ENCODE measurements at regions not wholly inside any gene's neighbourhood (a gene's known extent, or its start where the extent isn't known, plus 50 kb on each side); places are given as distances from the start of the nearest gene placed in this dataset.

GRCh38 chr11:69904974-69905535 lies 85.8 kb upstream of the FGF3 start (continued):
- TF ChIP-seq, protein P1, sequence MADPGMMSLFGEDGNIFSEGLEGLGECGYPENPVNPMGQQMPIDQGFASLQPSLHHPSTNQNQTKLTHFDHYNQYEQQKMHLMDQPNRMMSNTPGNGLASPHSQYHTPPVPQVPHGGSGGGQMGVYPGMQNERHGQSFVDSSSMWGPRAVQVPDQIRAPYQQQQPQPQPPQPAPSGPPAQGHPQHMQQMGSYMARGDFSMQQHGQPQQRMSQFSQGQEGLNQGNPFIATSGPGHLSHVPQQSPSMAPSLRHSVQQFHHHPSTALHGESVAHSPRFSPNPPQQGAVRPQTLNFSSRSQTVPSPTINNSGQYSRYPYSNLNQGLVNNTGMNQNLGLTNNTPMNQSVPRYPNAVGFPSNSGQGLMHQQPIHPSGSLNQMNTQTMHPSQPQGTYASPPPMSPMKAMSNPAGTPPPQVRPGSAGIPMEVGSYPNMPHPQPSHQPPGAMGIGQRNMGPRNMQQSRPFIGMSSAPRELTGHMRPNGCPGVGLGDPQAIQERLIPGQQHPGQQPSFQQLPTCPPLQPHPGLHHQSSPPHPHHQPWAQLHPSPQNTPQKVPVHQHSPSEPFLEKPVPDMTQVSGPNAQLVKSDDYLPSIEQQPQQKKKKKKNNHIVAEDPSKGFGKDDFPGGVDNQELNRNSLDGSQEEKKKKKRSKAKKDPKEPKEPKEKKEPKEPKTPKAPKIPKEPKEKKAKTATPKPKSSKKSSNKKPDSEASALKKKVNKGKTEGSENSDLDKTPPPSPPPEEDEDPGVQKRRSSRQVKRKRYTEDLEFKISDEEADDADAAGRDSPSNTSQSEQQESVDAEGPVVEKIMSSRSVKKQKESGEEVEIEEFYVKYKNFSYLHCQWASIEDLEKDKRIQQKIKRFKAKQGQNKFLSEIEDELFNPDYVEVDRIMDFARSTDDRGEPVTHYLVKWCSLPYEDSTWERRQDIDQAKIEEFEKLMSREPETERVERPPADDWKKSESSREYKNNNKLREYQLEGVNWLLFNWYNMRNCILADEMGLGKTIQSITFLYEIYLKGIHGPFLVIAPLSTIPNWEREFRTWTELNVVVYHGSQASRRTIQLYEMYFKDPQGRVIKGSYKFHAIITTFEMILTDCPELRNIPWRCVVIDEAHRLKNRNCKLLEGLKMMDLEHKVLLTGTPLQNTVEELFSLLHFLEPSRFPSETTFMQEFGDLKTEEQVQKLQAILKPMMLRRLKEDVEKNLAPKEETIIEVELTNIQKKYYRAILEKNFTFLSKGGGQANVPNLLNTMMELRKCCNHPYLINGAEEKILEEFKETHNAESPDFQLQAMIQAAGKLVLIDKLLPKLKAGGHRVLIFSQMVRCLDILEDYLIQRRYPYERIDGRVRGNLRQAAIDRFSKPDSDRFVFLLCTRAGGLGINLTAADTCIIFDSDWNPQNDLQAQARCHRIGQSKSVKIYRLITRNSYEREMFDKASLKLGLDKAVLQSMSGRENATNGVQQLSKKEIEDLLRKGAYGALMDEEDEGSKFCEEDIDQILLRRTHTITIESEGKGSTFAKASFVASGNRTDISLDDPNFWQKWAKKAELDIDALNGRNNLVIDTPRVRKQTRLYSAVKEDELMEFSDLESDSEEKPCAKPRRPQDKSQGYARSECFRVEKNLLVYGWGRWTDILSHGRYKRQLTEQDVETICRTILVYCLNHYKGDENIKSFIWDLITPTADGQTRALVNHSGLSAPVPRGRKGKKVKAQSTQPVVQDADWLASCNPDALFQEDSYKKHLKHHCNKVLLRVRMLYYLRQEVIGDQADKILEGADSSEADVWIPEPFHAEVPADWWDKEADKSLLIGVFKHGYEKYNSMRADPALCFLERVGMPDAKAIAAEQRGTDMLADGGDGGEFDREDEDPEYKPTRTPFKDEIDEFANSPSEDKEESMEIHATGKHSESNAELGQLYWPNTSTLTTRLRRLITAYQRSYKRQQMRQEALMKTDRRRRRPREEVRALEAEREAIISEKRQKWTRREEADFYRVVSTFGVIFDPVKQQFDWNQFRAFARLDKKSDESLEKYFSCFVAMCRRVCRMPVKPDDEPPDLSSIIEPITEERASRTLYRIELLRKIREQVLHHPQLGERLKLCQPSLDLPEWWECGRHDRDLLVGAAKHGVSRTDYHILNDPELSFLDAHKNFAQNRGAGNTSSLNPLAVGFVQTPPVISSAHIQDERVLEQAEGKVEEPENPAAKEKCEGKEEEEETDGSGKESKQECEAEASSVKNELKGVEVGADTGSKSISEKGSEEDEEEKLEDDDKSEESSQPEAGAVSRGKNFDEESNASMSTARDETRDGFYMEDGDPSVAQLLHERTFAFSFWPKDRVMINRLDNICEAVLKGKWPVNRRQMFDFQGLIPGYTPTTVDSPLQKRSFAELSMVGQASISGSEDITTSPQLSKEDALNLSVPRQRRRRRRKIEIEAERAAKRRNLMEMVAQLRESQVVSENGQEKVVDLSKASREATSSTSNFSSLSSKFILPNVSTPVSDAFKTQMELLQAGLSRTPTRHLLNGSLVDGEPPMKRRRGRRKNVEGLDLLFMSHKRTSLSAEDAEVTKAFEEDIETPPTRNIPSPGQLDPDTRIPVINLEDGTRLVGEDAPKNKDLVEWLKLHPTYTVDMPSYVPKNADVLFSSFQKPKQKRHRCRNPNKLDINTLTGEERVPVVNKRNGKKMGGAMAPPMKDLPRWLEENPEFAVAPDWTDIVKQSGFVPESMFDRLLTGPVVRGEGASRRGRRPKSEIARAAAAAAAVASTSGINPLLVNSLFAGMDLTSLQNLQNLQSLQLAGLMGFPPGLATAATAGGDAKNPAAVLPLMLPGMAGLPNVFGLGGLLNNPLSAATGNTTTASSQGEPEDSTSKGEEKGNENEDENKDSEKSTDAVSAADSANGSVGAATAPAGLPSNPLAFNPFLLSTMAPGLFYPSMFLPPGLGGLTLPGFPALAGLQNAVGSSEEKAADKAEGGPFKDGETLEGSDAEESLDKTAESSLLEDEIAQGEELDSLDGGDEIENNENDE (IDR thresholded peaks at IDR 0.05; ENCODE audit: insufficient replicate concordance, low read length) = no peak
- TF ChIP-seq EGR1 (IDR thresholded peaks at IDR 0.05; ENCODE audit: borderline replicate concordance, low read depth, low read length) (no peak), PHF8 (conservative IDR thresholded peaks at IDR 0.05; ENCODE audit: low read depth, low read length) (no peak), SP2 (IDR thresholded peaks at IDR 0.05; ENCODE audit: low read length) (no peak), HDAC6 (IDR thresholded peaks at IDR 0.05; ENCODE audit: low read depth, low read length) (no peak), CHD2 (IDR thresholded peaks at IDR 0.05; ENCODE audit: low read length) (no peak), RXRA (IDR thresholded peaks at IDR 0.05; ENCODE audit: insufficient read depth, low read depth, low read length) (no peak), KDM4A (IDR thresholded peaks at IDR 0.05; ENCODE audit: low read depth, low read length, severe bottlenecking) (no peak), CEBPB (IDR thresholded peaks at IDR 0.05; ENCODE audit: low read depth, low read length) (no peak), EZH2 (IDR thresholded peaks at IDR 0.05; ENCODE audit: low read depth, low read length, severe bottlenecking) (no peak), ASH2L (IDR thresholded peaks at IDR 0.05; ENCODE audit: low read length) (no peak), TBP (IDR thresholded peaks at IDR 0.05; ENCODE audit: low read depth, low read length) (no peak), GABPA (IDR thresholded peaks at IDR 0.05; ENCODE audit: borderline replicate concordance, insufficient read depth, low read length) (no peak)
